ENCODE measurements at regions not wholly inside any gene's neighbourhood (a gene's known extent, or its start where the extent isn't known, plus 50 kb on each side); places are given as distances from the start of the nearest gene placed in this dataset.
A peak's percentile ranks its signal among the peaks of the same experiment; 100 is the strongest.

GRCh38 chr6:27161115-27161514 is 86.4 kb upstream of the PRSS16 start:
- H3K4me1 Mint-ChIP-seq = peaks cover 16 to 31% of the 10 kb centered on the region in 2 experiments
- TF ChIP-seq CTCF (conservative IDR thresholded peaks at IDR 0.05) = no peak
- Histone ChIP-seq H2BK120ac (ENCODE audit: low read depth, low read length, poor library complexity, severe bottlenecking) (no peak overlapping the region), H2BK12ac (ENCODE audit: insufficient read length, low read depth, low read length) (no peak overlapping the region), H3T11ph (ENCODE audit: low read length) (no peak overlapping the region), H4K20me1 (ENCODE audit: control insufficient read depth, insufficient read depth, insufficient read length) (no peaks in the 10 kb centered on the region), H3K4me2 (ENCODE audit: insufficient read depth, insufficient read length, low read length) (peak overlapping the region; percentile 18), H3K9me3 (ENCODE audit: control insufficient read depth, low read depth, low read length) (no peaks in the 10 kb centered on the region), H3K9ac (ENCODE audit: extremely low read depth, insufficient read length, low read length) (no peak overlapping the region), H3K23ac (ENCODE audit: insufficient read length, low read depth, low read length) (no peak overlapping the region), H3K56ac (ENCODE audit: insufficient read length, low read depth, low read length) (no peak overlapping the region), H3K79me2 (ENCODE audit: insufficient read depth, low read length) (no peaks in the 10 kb centered on the region), H2AK5ac (ENCODE audit: insufficient read length, low read length) (no peak overlapping the region), H3K14ac (ENCODE audit: insufficient read depth, low read length) (no peak overlapping the region), H3K27me3 (ENCODE audit: insufficient read depth, low read length) (no peaks in the 10 kb centered on the region), H3K18ac (ENCODE audit: insufficient read length, low read depth, low read length) (no peak overlapping the region), H2BK20ac (ENCODE audit: low read depth, low read length, poor library complexity, severe bottlenecking) (no peak overlapping the region), H4K5ac (ENCODE audit: insufficient read length, low read depth, low read length) (no peak overlapping the region), H3K23me2 (ENCODE audit: insufficient read length, low read depth, low read length, poor library complexity, severe bottlenecking) (peaks cover 8% of the 10 kb centered on the region), H3K79me1 (ENCODE audit: insufficient read depth, low read depth, low read length, poor library complexity, severe bottlenecking) (no peaks in the 10 kb centered on the region), H4K91ac (ENCODE audit: insufficient read length, low read depth, low read length) (no peak overlapping the region), H4K8ac (replicated peaks; ENCODE audit: insufficient read length, low read depth, low read length) (no peak overlapping the region), H3K4me1 (ENCODE audit: insufficient read depth, low read length) (peaks cover 3% of the 10 kb centered on the region; the same call in 1 of the 2 replicates), H2AFZ (ENCODE audit: low read length) (no peak overlapping the region), H2BK5ac (ENCODE audit: insufficient read length, low read length) (no peak overlapping the region), H3K27ac (ENCODE audit: insufficient read length, low read depth, low read length) (peak overlapping the region; percentile 43), H3K4ac (ENCODE audit: low read depth, low read length) (no peak overlapping the region), H2BK15ac (ENCODE audit: low read depth, low read length) (no peak overlapping the region)
- H3K9me3 Mint-ChIP-seq = peaks cover 0 to 5% of the 10 kb centered on the region in 2 experiments; a peak in 1 of 5 replicates
- no peak for DNase-seq
- H3K36me3 Mint-ChIP-seq (ENCODE audit: insufficient read depth in 1 of 3, low read depth in 3 of 3) = no peaks in the 10 kb centered on the region; a peak in 1 of 7 replicates
- no CpG with 5 or more reads among the region's 1 CpG for WGBS (ENCODE audit: extremely low coverage, insufficient read length, low lambda C conversion rate)
- peak overlapping the region in 1 of 2 experiments; percentile 61; a peak in 2 of 5 replicates for H3K4me3 Mint-ChIP-seq
- H3K27me3 Mint-ChIP-seq (ENCODE audit: low read depth) = peaks cover 18% of the 10 kb centered on the region
- H3K27ac Mint-ChIP-seq = peak overlapping the region in 2 of 3 experiments; percentile 81; a peak in 3 of 7 replicates
